Nephron progenitor cell (in vitro differentiated cells): ENCODE measurements at regions not wholly inside any gene's neighbourhood (a gene's known extent, or its start where the extent isn't known, plus 50 kb on each side); places are given as distances from the start of the nearest gene placed in this dataset.

ENCODE experiments used
- DNase-seq: peaks from one replicate; pipeline ENCODE4 v3.0.0; 2021
- H3K27ac Mint-ChIP-seq: 2 replicates; pipeline ENCODE4 v1.8.0; 2021; ENCODE audit warnings: mild to moderate bottlenecking, moderate library complexity, mixed read lengths
- H3K27me3 Mint-ChIP-seq: 2 replicates; pipeline ENCODE4 v1.8.0; 2021; ENCODE audit warnings: mild to moderate bottlenecking, low read depth, mixed read lengths; ENCODE audit not compliant: poor library complexity
- H3K36me3 Mint-ChIP-seq: 2 replicates; pipeline ENCODE4 v1.8.0; 2021; ENCODE audit warnings: low read depth, mixed read lengths
- H3K4me1 Mint-ChIP-seq: 2 replicates; pipeline ENCODE4 v1.8.0; 2021; ENCODE audit warnings: mixed read lengths
- H3K4me3 Mint-ChIP-seq: 2 replicates; pipeline ENCODE4 v1.8.0; 2021; ENCODE audit warnings: mild to moderate bottlenecking, moderate library complexity, mixed read lengths
- H3K9me3 Mint-ChIP-seq: 2 replicates; pipeline ENCODE4 v1.8.0; 2021; ENCODE audit warnings: mild to moderate bottlenecking, moderate library complexity, mixed read lengths
- CTCF ChIP-seq: fragments of 200-600 bp; sonication (generic); IDR thresholded peaks from 2 replicates; pipeline ENCODE4 v1.5.0; 2021; ENCODE audit warnings: antibody characterized with exemption

- H3K4me1 Mint-ChIP-seq: peaks cover 22% of the 10 kb centered on the region
- H3K9me3 Mint-ChIP-seq: peaks cover 14% of the 10 kb centered on the region
- no peaks in the 10 kb centered on the region for H3K36me3 Mint-ChIP-seq
- no peak for DNase-seq
- H3K27me3 Mint-ChIP-seq: peaks cover 7% of the 10 kb centered on the region
- H3K27ac Mint-ChIP-seq: no peak overlapping the region
- no peak for TF ChIP-seq CTCF
- no peak overlapping the region for H3K4me3 Mint-ChIP-seq
Measured at GRCh38 chr2:65488527-65488926, 56.1 kb upstream of the SPRED2 start.

- Mint-ChIP-seq H3K36me3 (no peaks in the 10 kb centered on the region), H3K4me1 (peaks cover 22% of the 10 kb centered on the region), H3K4me3 (no peak overlapping the region), H3K9me3 (peaks cover 14% of the 10 kb centered on the region), H3K27ac (no peak overlapping the region), H3K27me3 (peaks cover 6% of the 10 kb centered on the region)
- no peak for DNase-seq
- no peak for TF ChIP-seq CTCF
Measured at GRCh38 chr2:65487404-65487803, 55.0 kb upstream of the SPRED2 start.

GRCh38 chr2:65486802-65487201, 54.4 kb upstream of the SPRED2 start:
- DNase-seq: no peak
- Mint-ChIP-seq H3K4me3 (no peak overlapping the region), H3K4me1 (peaks cover 22% of the 10 kb centered on the region), H3K36me3 (no peaks in the 10 kb centered on the region), H3K27ac (no peak overlapping the region), H3K27me3 (peaks cover 6% of the 10 kb centered on the region), H3K9me3 (peaks cover 14% of the 10 kb centered on the region)
- no peak for TF ChIP-seq CTCF

GRCh38 chr2:65486282-65486681, 53.9 kb upstream of the SPRED2 start:
- Mint-ChIP-seq H3K27me3 (peaks cover 6% of the 10 kb centered on the region), H3K36me3 (no peaks in the 10 kb centered on the region), H3K4me1 (peaks cover 22% of the 10 kb centered on the region), H3K9me3 (peaks cover 14% of the 10 kb centered on the region), H3K27ac (no peak overlapping the region), H3K4me3 (no peak overlapping the region)
- no peak for DNase-seq
- TF ChIP-seq CTCF: no peak

GRCh38 chr2:65485839-65486238, 53.4 kb upstream of the SPRED2 start:
- Mint-ChIP-seq H3K36me3 (no peaks in the 10 kb centered on the region), H3K27ac (no peak overlapping the region), H3K27me3 (peaks cover 6% of the 10 kb centered on the region), H3K4me1 (peaks cover 22% of the 10 kb centered on the region), H3K4me3 (no peak overlapping the region), H3K9me3 (peaks cover 14% of the 10 kb centered on the region)
- TF ChIP-seq CTCF: no peak
- DNase-seq: no peak

GRCh38 chr2:65483763-65484162, 51.4 kb upstream of the SPRED2 start:
- DNase-seq: no peak
- H3K4me3 Mint-ChIP-seq: no peak overlapping the region
- H3K36me3 Mint-ChIP-seq: no peaks in the 10 kb centered on the region
- H3K27ac Mint-ChIP-seq: no peak overlapping the region
- TF ChIP-seq CTCF: no peak
- peaks cover 14% of the 10 kb centered on the region for H3K9me3 Mint-ChIP-seq
- peaks cover 11% of the 10 kb centered on the region for H3K4me1 Mint-ChIP-seq
- H3K27me3 Mint-ChIP-seq: peaks cover 6% of the 10 kb centered on the region
